Thyroid gland (tissue), 4 donors: ENCODE measurements at regions not wholly inside any gene's neighbourhood (a gene's known extent, or its start where the extent isn't known, plus 50 kb on each side); places are given as distances from the start of the nearest gene placed in this dataset.

Source experiments
- DNase-seq, 2 donors: peaks; one replicate each; pipeline ENCODE4 v3.0.0-alpha.2; 2019
- H3K27ac ChIP-seq, 3 donors: fragments of 200-600 bp; sonication (generic); 1 replicate in 2 of 3; 2 replicates in 1 of 3; pipeline ENCODE4 v1.5.1; 2016 to 2019; ENCODE audit warnings: mild to moderate bottlenecking in 1 of 3, moderate library complexity in 1 of 3
- H3K27me3 ChIP-seq: fragments of 200-600 bp; sonication (generic); one replicate; pipeline ENCODE4 v1.5.1; 2019
- H3K36me3 ChIP-seq, 2 donors: fragments of 200-600 bp; sonication (generic); one replicate each; pipeline ENCODE4 v1.5.1; 2016 to 2019
- H3K4me1 ChIP-seq, 2 donors: fragments of 200-600 bp; sonication (generic); one replicate each; pipeline ENCODE4 v1.5.1; 2017 to 2019
- H3K4me3 ChIP-seq, 3 donors: fragments of 200-600 bp; sonication (generic); replicated peaks in 1 of 3; 1 replicate in 2 of 3; 2 replicates in 1 of 3; pipeline ENCODE4 v1.5.1; 2016; ENCODE audit warnings: mild to moderate bottlenecking in 1 of 3
- H3K9me3 ChIP-seq: fragments of 200-600 bp; sonication (generic); one replicate; pipeline ENCODE4 v1.5.1; 2017
- POLR2A ChIP-seq, 2 donors: fragments of 450-650 bp; IDR thresholded peaks; one replicate each; pipeline ENCODE4 v1.6.1; 2017; ENCODE audit warnings: antibody characterized with exemption in 2 of 2, mild to moderate bottlenecking in 2 of 2, moderate library complexity in 1 of 2
- WGBS, 2 donors: methylation state at CpG; one replicate each; pipeline ENCODE4 v1.1.5; 2017; 5-methylcytosine and 5-hydroxymethylcytosine counted together
- intact Hi-C: fragments of 100-400 bp; cut with DNase I; formaldehyde crosslinking; loops from one replicate; pipeline ENCODE4 v1.15.1; 2023
- TF ChIP-seq, protein P1 (sequence below), 6 experiments: fragments of 200-600 bp in 3 of 6; fragments of 450-650 bp in 3 of 6; sonication (generic) in 3 of 6; IDR thresholded peaks; one replicate each; pipeline ENCODE4 v1.5.1; 2016 to 2019; ENCODE audit warnings: antibody characterized with exemption in 6 of 6, mild to moderate bottlenecking in 2 of 6, inconsistent platforms in 1 of 6, moderate library complexity in 1 of 6

DNA sequence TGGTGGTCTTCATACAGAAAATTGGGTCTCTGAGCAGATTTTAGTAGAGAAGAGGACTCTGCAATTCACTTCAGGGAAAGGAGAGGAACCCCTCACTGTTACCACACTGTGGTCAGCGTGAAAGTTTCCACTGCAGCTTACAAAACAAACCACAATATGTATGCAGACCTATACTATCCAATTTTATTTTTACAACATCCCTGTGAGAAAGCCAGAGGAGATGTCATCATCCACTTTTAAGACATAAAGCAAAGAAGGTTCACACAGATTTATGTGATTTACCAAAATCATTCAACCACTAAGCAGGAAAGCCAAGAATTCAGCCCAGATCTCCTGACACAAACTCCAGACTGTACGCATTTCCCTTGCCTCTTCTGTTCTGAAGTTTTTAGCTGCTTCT, 442.4 kb downstream of the FRK start:
- Histone ChIP-seq H3K27me3 (no peaks in the 10 kb centered on the region), H3K27ac (no peak overlapping the region), H3K9me3 (no peaks in the 10 kb centered on the region), H3K4me1 (no peaks in the 10 kb centered on the region), H3K4me3 (no peak overlapping the region), H3K36me3 (no peaks in the 10 kb centered on the region)
- 89 to 95% methylated on average over 2 of the region's 2 CpGs for WGBS, 2 donors
- intact Hi-C loops: no loop called here
- no peak for DNase-seq
- TF ChIP-seq, protein P1, sequence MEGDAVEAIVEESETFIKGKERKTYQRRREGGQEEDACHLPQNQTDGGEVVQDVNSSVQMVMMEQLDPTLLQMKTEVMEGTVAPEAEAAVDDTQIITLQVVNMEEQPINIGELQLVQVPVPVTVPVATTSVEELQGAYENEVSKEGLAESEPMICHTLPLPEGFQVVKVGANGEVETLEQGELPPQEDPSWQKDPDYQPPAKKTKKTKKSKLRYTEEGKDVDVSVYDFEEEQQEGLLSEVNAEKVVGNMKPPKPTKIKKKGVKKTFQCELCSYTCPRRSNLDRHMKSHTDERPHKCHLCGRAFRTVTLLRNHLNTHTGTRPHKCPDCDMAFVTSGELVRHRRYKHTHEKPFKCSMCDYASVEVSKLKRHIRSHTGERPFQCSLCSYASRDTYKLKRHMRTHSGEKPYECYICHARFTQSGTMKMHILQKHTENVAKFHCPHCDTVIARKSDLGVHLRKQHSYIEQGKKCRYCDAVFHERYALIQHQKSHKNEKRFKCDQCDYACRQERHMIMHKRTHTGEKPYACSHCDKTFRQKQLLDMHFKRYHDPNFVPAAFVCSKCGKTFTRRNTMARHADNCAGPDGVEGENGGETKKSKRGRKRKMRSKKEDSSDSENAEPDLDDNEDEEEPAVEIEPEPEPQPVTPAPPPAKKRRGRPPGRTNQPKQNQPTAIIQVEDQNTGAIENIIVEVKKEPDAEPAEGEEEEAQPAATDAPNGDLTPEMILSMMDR (IDR thresholded peaks at IDR 0.05): no peak
- no peak for TF ChIP-seq POLR2A (IDR thresholded peaks at IDR 0.05)

DNA sequence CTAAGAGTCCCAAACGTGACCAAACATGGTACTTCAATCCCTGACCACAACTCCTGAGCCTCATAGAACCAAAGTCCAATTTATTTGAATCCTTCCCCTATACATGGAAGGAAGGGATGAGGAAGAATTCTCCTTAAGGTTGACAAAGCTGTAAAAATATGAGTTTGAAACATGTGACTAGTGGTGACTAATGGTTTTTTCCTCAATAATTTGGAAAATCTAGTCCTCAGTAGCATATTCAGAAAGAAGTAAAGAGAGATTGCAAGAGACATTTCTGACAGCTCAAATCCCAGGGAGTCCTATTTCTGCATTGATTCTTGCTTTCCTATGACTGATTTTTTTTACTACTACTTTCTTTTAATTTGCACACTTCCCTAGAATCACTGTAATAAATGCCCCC, 443.7 kb downstream of the FRK start:
- Histone ChIP-seq H3K9me3 (no peaks in the 10 kb centered on the region), H3K36me3 (no peaks in the 10 kb centered on the region), H3K27me3 (no peaks in the 10 kb centered on the region), H3K4me3 (no peak overlapping the region), H3K27ac (no peak overlapping the region), H3K4me1 (no peaks in the 10 kb centered on the region)
- 74 to 76% methylated on average over 1 of the region's 1 CpG for WGBS, 2 donors
- intact Hi-C loops: no loop called here
- DNase-seq: no peak
- no peak for TF ChIP-seq POLR2A (IDR thresholded peaks at IDR 0.05)
- TF ChIP-seq, protein P1 (IDR thresholded peaks at IDR 0.05): no peak

DNA sequence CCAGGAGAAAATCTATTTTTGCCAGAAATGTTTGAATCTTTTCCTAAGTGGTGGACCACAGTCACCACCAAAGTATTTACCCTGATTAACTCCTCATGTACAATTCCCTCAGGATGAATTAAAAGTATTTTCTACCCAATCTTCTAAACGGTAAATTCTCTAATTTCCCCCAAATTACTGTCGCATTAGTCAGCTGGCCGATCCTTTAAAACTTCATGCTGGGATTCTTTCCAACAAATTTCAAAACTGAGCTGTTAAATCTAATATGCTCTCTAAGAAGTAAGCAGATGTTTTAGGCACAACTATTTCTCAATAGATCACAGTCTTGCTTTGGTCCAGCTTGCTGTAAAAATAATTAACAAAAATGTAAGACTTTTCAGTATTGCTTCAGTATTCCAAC, 447.2 kb downstream of the FRK start:
- intact Hi-C loops: no loop called here
- Histone ChIP-seq H3K27ac (no peak overlapping the region), H3K36me3 (no peaks in the 10 kb centered on the region), H3K27me3 (no peaks in the 10 kb centered on the region), H3K4me3 (no peak overlapping the region), H3K4me1 (no peaks in the 10 kb centered on the region), H3K9me3 (no peaks in the 10 kb centered on the region)
- no peak for TF ChIP-seq POLR2A (IDR thresholded peaks at IDR 0.05)
- TF ChIP-seq, protein P1 (IDR thresholded peaks at IDR 0.05): no peak
- 76 to 83% methylated on average over 3 of the region's 3 CpGs for WGBS, 2 donors
- DNase-seq: no peak

DNA sequence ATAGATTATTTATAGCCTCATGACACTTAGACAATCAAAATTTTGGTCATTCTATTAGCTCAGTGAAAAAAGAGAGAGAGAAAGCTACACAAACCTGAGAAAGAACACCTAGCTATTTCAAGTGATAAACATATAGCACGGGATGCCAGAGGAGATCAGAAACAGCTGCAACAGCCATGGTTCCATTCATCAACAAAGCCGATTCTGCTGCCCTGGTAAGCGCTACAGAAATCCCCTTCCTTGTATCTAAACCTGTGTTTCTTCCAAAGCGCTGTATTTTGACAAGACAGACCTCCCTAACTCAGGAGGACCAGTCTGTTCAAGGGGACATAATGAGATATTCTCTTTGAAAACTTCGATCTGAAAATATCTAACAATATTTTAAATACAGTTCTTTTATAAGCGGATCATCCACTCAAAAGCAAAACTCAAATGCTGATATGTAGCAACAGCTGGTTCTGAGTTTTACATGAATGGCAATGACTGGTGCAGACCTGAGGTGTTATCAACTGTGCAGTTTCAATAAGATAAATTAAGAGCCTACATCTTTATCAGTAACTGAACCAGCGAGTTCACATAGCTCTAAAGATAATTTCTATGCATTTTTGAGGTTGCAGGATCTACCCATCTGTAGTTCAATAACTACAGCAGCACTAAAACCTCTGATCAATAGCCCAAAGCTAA, 447.8 kb downstream of the FRK start:
- no peaks in the 10 kb centered on the region for H3K9me3 ChIP-seq
- H3K27ac ChIP-seq: no peak overlapping the region
- no peaks in the 10 kb centered on the region for H3K36me3 ChIP-seq
- H3K27me3 ChIP-seq: no peaks in the 10 kb centered on the region
- no peaks in the 10 kb centered on the region for H3K4me1 ChIP-seq
- 78 to 79% methylated on average over 7 of the region's 7 CpGs for WGBS, 2 donors
- H3K4me3 ChIP-seq: no peak overlapping the region
- no peak for DNase-seq
- no peak for TF ChIP-seq POLR2A (IDR thresholded peaks at IDR 0.05)
- TF ChIP-seq, protein P1 (IDR thresholded peaks at IDR 0.05): no peak
- intact Hi-C loops: no loop called here

DNA sequence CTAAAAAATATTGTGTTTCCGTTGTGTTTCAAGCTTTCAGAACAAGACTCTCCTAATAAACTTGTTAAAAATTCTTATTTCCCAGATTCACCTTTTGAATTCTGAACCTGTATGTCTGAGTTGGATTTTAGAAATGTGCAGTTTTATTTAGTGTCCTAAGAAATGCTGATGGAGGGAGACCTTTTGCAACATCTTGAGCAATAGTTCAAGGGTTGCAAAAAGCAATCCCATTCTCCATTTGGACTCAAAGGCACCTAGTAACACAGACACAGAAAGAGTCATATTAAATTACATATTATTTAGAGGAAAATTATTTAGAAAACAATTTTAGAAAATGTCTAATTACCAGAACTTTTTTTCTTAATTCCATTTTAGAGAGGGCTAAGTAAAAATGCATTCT, 448.5 kb downstream of the FRK start:
- no peaks in the 10 kb centered on the region for H3K9me3 ChIP-seq
- H3K4me1 ChIP-seq: no peaks in the 10 kb centered on the region
- H3K4me3 ChIP-seq: no peak overlapping the region
- H3K27me3 ChIP-seq: no peaks in the 10 kb centered on the region
- 0 to 2% methylated on average over 1 of the region's 1 CpG for WGBS, 2 donors
- intact Hi-C loops: no loop called here
- no peaks in the 10 kb centered on the region for H3K36me3 ChIP-seq
- no peak for DNase-seq
- H3K27ac ChIP-seq: no peak overlapping the region
- TF ChIP-seq, protein P1 (IDR thresholded peaks at IDR 0.05): no peak
- no peak for TF ChIP-seq POLR2A (IDR thresholded peaks at IDR 0.05)
